ENCODE measurements at regions not wholly inside any gene's neighbourhood (a gene's known extent, or its start where the extent isn't known, plus 50 kb on each side); places are given as distances from the start of the nearest gene placed in this dataset.
"Not testable (repeated sequence)": the region's sequence is repeated elsewhere in the genome, so short reads cannot be mapped to it uniquely, and the experiment has no call there.

DNA sequence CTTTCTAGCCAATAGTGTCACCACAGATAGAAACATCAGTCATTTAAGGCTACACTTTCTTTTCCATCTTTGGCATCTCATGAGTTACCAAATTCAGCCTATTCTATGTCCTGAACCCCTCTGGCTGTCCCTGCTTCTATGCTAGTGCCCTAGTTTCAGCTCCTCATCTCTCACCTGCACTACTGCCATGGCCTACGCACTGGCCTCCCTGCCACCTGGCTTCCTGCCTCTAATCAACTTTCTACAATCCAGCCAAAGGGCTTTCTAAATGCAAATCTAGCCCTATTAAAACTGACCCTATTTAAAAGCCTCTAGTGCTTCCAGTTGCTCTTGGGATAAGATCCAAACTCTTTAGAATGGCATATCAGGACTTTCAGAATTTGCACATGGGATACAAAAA is 482.9 kb downstream of the TMEM38B start:
- ATAC-seq: no peak
- no peak for DNase-seq
- peaks cover 4 to 16% of the 10 kb centered on the region in 2 donors for H3K9me3 Mint-ChIP-seq
- no peaks in the 10 kb centered on the region for H3K27me3 Mint-ChIP-seq
- H3K27ac Mint-ChIP-seq: no peak overlapping the region
- no peak overlapping the region for H3K4me3 Mint-ChIP-seq
- no peaks in the 10 kb centered on the region for H3K4me1 Mint-ChIP-seq

DNA sequence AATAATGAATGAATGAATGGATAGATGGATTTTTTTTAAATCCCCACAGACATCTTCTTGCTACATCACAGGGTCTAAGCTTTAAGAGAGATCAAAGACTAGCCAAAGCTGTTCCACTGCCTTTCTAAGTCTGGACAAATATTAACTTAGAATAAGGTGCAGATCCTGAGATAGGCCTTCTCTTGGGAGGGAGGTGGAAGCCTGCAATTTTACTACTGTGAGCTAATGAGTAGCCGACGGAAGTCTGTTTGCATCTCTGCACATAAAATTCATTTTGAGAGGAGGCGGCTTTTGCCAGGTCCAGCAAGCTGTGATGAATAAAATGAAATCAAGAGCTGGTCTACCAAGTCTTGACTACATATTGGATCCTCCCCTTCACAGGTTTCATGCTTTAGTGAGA is 484.9 kb downstream of the TMEM38B start:
- no peaks in the 10 kb centered on the region for H3K27me3 Mint-ChIP-seq
- DNase-seq: no peak

DNA sequence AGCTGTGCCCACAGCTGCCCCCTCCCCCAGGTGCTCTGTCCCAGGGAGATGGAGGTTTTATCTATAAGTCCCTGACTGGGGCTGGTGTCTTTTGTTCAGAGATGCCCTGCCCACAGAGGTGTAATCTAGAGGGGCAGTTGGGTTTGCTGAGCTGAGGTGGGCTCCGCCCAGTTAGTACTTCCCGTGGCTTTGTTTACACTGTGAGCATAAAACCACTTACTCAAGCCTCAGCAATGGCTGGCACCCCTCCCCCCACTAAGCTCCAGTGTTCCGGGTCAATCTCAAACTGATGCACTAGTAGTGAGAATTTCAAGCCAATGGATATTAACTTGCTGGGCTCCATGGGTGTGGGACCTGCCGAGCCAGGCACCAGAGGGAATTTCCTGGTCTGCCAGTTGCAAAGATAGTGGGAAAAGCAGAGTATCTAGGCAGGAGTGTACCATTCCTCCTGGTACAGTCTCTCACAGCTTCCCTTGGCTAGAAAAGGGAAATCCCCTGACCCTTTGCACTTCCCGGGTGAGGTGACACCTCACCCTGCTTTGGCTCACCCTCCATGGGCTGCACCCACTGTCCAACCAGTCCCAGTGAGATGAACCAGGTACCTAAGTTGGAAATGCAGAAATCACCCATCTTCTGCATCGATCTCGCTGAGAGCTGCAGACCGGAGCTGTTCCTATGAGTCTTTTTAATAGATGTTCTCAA is 509.6 kb downstream of the TMEM38B start:
- H3K27me3 Mint-ChIP-seq, DNase-seq, ATAC-seq, H3K4me1 Mint-ChIP-seq, H3K27ac Mint-ChIP-seq, H3K4me3 Mint-ChIP-seq: not testable (repeated sequence)
- H3K9me3 Mint-ChIP-seq: peaks cover 42 to 48% of the 10 kb centered on the region in 2 donors

More for the DNA sequence above, 484.9 kb downstream of the TMEM38B start:
- Mint-ChIP-seq H3K4me1 (no peaks in the 10 kb centered on the region), H3K27ac (no peak overlapping the region), H3K9me3 (peaks cover 4 to 16% of the 10 kb centered on the region in 2 donors), H3K4me3 (no peak overlapping the region)
- ATAC-seq: no peak

DNA sequence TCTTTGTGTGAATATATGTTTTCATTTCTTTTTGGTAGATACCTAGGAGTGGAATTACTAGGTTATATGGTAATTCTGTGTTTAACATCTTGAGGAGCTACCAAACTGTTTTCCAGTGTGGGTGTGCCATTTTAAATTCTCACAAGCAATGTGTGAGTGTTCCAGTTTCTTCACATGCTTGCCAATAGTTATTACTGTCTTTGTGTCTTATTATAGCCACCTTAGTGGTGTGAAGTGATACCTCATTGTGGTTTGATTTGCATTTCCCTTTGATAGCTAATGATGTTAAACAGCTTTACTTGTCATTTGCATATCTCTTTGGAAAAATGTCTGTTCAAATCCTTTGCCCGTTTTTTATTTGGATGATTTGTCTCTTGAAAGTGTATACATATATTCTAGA is 513.0 kb downstream of the TMEM38B start:
- Mint-ChIP-seq H3K4me1 (no peaks in the 10 kb centered on the region), H3K27ac (no peak overlapping the region)

DNA sequence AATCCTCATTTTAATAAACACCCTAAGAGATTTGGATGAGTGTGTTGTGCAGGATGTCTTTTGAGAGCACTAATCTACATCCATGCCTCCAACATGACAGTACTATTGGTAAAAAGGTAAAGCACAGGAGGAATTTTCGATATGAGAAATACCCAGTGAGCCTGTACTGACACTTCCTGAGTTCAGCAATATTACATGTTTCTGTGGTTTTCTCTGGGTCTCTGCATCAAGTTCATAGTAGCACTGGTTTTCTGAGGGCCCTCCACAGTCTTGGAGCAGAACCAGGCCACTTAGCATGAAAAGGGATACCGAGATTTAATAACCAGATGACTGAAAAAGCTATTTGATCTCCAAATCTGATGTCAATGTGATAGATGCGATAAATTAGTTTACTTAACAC is 524.1 kb downstream of the TMEM38B start:
- ATAC-seq (no peak), DNase-seq (no peak)
- Mint-ChIP-seq H3K27ac (no peak overlapping the region), H3K4me3 (no peak overlapping the region), H3K9me3 (peaks cover 0 to 13% of the 10 kb centered on the region in 2 donors), H3K27me3 (no peaks in the 10 kb centered on the region), H3K4me1 (no peaks in the 10 kb centered on the region)

More for the DNA sequence above, 513.0 kb downstream of the TMEM38B start:
- ATAC-seq (no peak), DNase-seq (no peak)
- no peaks in the 10 kb centered on the region for H3K27me3 Mint-ChIP-seq
- H3K9me3 Mint-ChIP-seq: peaks cover 32 to 38% of the 10 kb centered on the region in 2 donors
- no peak overlapping the region for H3K4me3 Mint-ChIP-seq

DNA sequence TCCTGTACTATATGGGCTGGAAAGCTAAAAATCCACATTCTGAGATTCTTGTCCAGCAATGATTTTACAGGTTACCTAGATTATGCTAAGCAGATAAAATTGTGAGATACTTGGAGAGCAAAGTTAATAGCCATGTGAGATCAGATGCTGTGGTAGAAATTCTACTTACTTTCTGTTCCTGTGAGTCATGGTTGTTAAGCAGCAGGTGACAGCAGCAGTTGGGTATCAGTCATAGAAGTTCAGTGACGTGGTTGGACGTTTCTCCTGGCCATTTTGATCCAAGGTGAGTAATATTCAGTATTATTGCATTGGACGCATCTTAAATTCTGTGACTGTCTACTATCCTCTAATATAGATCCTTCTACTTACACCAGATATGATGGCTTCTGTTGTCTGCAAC is 524.5 kb downstream of the TMEM38B start:
- ATAC-seq: no peak
- Mint-ChIP-seq H3K4me1 (no peaks in the 10 kb centered on the region), H3K27me3 (no peaks in the 10 kb centered on the region), H3K27ac (no peak overlapping the region), H3K9me3 (peaks cover 0 to 9% of the 10 kb centered on the region in 2 donors), H3K4me3 (no peak overlapping the region)
- DNase-seq: no peak

DNA sequence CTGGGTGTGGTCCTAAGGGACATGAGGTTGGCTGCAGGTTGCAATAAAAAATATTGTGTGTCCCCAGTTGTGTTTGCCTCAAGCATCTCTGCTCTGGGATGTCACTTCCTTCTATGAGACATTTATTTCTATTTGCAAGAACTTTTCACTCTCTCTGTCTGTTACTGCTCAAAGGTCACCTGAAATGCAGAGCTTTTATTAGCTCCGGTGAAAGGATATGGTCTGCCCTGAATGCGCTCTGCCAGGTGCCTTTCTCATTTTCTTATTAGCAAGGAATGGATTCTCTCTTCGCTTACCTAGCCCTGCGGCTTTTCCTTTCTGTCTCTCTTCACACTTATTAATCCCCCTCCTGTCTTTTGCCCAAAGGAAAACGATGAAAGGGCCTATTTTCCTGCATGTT is 526.1 kb downstream of the TMEM38B start:
- no peak overlapping the region for H3K4me3 Mint-ChIP-seq
- ATAC-seq: no peak
- peaks cover 0 to 24% of the 10 kb centered on the region in 2 donors for H3K9me3 Mint-ChIP-seq
- H3K27ac Mint-ChIP-seq: no peak overlapping the region
- no peaks in the 10 kb centered on the region for H3K4me1 Mint-ChIP-seq
- no peak for DNase-seq
- no peaks in the 10 kb centered on the region for H3K27me3 Mint-ChIP-seq

DNA sequence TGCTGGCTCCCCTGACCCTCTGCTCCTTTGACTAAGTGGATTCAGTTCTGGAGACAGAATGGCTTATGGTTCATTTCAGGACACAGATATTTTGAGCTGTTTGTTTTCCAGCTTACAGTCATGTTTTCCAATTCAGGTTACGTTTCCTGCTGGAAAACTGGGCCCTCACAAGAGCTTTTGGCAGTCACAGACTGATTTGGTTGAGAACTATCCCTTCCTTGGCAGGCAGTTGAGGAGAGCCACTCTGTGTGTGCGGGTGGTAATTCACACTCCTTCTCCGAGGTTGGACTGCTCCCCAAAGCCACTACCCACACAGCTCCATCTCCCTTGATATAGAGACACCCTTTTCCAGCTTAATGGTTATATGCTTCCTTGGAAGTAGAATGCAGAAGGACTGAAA is 534.5 kb downstream of the TMEM38B start:
- DNase-seq (no peak), ATAC-seq (no peak)
- Mint-ChIP-seq H3K27ac (no peak overlapping the region), H3K27me3 (no peaks in the 10 kb centered on the region), H3K4me3 (no peak overlapping the region), H3K9me3 (peaks cover 23 to 57% of the 10 kb centered on the region in 2 donors), H3K4me1 (no peaks in the 10 kb centered on the region)

DNA sequence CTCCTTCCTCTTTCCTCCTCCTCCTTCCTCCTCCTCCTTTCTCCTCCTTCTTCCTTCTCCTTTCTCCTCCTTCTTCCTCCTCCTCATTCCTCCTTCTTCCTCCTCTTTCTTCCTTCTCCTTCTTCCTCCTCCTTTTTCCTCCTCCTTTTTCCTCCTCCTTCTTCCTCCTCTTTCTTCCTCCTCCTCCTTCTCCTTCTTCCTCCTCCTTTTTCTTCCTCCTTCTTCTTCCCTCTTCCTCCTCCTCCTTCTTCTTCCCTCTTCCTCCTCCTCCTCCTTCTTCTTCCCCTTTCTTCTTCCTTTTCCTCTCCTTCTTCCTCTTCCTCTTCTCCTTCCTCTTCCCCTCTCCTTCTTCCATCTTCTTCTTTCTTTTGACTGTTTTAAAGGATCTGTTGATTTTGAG is 538.8 kb downstream of the TMEM38B start:
- no peaks in the 10 kb centered on the region for H3K27me3 Mint-ChIP-seq
- H3K27ac Mint-ChIP-seq: peak overlapping the region in 1 of 2 donors; percentile 23
- peaks cover 11 to 37% of the 10 kb centered on the region in 2 donors for H3K9me3 Mint-ChIP-seq
- no peak for DNase-seq
- no peak for ATAC-seq
- no peak overlapping the region for H3K4me3 Mint-ChIP-seq
- no peaks in the 10 kb centered on the region for H3K4me1 Mint-ChIP-seq

DNA sequence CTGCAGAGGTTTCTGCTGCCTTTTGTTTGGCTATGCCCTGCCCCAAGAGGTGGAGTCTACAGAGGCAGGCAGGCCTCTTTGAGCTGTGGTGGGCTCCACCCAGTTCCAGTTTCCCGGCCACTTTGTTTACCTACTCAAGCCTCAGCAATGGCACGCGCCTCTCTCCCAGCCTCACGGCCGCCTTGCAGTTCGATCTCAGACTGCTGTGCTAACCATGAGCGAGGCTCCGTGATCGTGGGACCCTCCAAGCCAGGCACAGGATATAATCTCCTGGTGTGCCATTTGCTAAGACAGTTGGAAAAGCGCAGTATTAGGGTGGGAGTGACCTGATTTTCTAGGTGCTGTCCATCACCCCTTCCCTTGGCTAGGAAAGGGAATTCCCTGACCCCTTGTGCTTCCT is 566.6 kb downstream of the TMEM38B start:
- ATAC-seq, H3K4me1 Mint-ChIP-seq, H3K27ac Mint-ChIP-seq, H3K27me3 Mint-ChIP-seq, H3K4me3 Mint-ChIP-seq, DNase-seq: not testable (repeated sequence)
- H3K9me3 Mint-ChIP-seq: peaks cover 6 to 12% of the 10 kb centered on the region in 2 donors

DNA sequence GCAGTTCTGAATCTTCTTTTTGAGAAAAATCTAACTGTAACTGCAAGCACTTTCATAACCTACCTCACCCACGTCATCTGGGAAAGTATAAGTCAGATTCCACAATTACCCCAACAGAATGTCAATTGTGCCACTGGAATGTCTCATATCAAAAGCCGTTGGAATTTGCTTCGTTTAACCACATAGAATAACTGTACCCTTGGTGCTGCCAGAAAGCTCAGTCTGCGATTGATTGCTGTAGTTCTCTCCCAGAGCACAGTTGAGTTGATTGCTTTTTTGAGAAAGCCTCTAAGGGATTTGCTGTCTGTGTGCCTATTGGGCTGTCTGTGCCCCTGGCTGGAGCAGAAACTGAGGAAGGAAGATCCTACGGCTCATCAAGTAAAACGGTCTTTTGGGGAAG is 583.6 kb downstream of the TMEM38B start:
- Mint-ChIP-seq H3K9me3 (peaks cover 14 to 19% of the 10 kb centered on the region in 2 donors), H3K4me3 (no peak overlapping the region), H3K27me3 (no peaks in the 10 kb centered on the region), H3K27ac (no peak overlapping the region), H3K4me1 (no peaks in the 10 kb centered on the region)
- DNase-seq: no peak
- ATAC-seq: no peak

DNA sequence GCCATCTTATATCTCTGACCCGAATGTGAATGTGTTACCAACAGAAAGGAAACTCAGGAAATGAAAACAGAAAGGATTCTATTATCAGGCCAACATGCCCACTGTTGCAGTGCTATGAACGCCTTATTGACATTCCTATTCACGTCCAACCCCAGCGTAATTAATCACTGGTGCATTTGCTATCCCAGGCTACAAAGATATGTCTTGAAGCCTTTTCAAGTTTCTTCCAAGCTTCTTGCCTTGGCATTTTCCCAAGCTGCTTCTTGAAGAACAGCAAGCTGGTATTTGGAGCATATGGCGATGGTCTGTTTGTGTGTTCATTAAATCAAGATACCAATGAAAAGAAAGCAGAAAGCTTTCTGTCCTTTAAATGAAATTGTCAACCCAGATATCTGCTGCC is 579.2 kb upstream of the ZNF462 start:
- H3K9me3 Mint-ChIP-seq: peaks cover 6 to 20% of the 10 kb centered on the region in 2 donors
- H3K27ac Mint-ChIP-seq: no peak overlapping the region
- ATAC-seq: no peak

DNA sequence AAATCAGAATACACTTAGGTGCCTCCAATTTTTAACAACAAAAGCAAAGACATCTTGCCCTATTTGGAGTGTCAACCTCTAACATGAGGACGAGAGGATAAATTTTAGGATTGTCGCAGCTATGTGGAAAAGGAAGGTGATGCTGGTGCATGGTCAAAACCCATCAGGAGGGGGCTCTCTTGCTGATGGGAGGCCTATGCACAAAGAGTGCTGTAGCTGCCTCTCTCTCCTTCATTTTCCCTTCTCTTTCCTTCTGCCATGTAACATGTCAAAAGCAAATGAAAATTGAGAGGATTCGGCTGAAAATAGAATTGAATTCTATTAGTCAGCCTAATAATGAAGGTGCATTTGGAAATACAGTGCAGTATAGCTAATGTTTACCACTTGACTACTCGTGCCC is 578.7 kb upstream of the ZNF462 start:
- DNase-seq (no peak), ATAC-seq (no peak)
- Mint-ChIP-seq H3K4me3 (no peak overlapping the region), H3K27me3 (no peaks in the 10 kb centered on the region), H3K9me3 (peaks cover 6 to 24% of the 10 kb centered on the region in 2 donors), H3K4me1 (no peaks in the 10 kb centered on the region), H3K27ac (no peak overlapping the region)

More for the DNA sequence above, 579.2 kb upstream of the ZNF462 start:
- H3K4me1 Mint-ChIP-seq: no peaks in the 10 kb centered on the region
- H3K27me3 Mint-ChIP-seq: no peaks in the 10 kb centered on the region
- DNase-seq: no peak
- H3K4me3 Mint-ChIP-seq: no peak overlapping the region

DNA sequence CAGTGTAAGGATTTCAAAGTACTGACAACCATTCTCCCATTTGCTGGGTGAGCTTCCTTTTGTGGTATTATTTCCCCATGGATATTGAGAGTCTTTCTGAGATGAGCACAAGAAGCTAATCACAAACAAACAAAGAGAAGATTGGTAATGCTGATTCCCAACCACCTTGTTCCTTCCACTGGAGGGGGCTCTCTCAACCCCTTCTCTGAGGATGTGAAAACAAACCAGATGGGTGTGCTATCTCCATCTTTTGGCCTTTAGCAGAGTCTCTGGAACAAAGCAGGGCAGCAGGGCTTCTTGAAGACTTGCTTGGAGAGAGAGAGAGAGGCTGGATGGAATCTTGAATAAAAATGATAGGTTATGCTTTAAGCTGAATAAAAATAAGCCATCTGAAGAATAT is 576.7 kb upstream of the ZNF462 start:
- Mint-ChIP-seq H3K9me3 (peaks cover 6 to 20% of the 10 kb centered on the region in 2 donors), H3K27me3 (no peaks in the 10 kb centered on the region), H3K27ac (no peak overlapping the region), H3K4me3 (no peak overlapping the region), H3K4me1 (no peaks in the 10 kb centered on the region)
- no peak for DNase-seq
- no peak for ATAC-seq

DNA sequence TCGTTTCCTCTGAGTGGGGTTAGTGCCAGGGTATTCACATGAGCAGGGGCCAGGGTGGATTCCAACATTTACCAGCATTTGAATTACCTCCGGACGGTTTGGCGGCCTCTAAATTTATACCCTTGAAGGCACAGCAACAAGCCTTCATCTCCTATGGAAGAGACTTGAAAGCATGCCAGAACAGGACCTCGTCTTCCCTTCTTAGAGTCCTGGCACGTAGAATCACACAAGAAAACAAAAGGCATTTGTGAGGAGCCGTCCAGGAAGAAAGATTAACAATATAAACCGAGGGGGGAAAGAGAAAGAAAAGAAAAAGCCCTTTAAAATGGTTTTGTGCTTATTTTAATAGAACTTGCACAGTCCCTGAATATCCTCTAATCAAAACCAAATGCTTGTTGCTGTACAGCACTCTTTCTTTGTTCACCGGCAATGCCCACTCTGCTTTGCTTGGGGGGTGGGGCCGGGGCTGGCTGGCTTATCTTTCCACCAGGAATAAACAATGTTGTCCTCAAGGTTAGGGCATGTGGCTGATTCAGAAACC is 575.8 kb upstream of the ZNF462 start:
- no peak overlapping the region for H3K27ac Mint-ChIP-seq
- no peaks in the 10 kb centered on the region for H3K27me3 Mint-ChIP-seq
- no peaks in the 10 kb centered on the region for H3K4me1 Mint-ChIP-seq
- H3K9me3 Mint-ChIP-seq: peaks cover 6 to 20% of the 10 kb centered on the region in 2 donors
- ATAC-seq (no peak), DNase-seq (no peak)
- no peak overlapping the region for H3K4me3 Mint-ChIP-seq

DNA sequence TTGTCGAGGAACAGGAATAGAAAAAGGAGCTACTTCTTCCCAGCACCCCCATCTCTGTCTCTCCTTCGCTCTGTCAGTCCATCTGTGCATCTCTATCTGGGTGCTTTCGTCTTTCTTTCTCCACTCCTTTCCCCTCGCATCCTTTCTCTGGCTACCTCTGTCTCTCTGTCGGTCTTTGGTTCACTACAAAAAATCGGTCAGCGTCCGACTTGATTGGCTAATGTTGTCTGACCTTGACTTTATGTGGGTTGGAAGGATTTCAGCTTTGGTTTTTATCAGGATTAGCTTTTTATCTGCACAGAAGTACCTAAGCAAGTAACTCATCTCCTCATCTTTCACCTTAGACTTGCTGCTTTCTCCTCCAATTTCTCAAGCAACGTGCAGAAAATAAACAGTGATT is 575.2 kb upstream of the ZNF462 start:
- peaks cover 3 to 14% of the 10 kb centered on the region in 2 donors for H3K9me3 Mint-ChIP-seq
- DNase-seq: no peak
- no peak for ATAC-seq
- no peak overlapping the region for H3K27ac Mint-ChIP-seq
- H3K27me3 Mint-ChIP-seq: no peaks in the 10 kb centered on the region
- no peaks in the 10 kb centered on the region for H3K4me1 Mint-ChIP-seq
- H3K4me3 Mint-ChIP-seq: no peak overlapping the region

DNA sequence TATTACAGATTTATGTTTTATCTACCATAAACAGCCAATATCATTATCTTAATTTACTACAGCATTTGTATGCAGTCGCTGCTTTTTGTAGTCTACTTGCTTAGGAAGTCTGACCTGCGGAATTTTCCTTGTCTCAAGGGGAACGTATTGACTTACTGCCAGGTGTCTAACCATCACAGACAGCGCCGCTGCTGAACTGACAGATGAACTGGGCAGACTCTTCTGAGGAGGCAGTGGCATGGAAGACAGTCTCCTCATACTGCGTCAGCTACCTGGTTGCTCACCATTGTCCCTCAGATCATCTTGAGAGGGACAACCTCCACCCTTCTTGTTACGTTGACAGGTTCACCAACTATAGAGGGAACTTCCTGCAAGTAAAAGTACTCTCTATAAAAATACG is 574.3 kb upstream of the ZNF462 start:
- Mint-ChIP-seq H3K9me3 (peaks cover 0 to 14% of the 10 kb centered on the region in 2 donors), H3K4me3 (no peak overlapping the region), H3K27ac (no peak overlapping the region), H3K4me1 (no peaks in the 10 kb centered on the region), H3K27me3 (no peaks in the 10 kb centered on the region)
- DNase-seq (no peak), ATAC-seq (no peak)

Data from stimulated activated naive CD8-positive, alpha-beta T cell treated with anti-CD3 and anti-CD28 coated beads, Interleukin-15, amount 100 ng/mL, for 72 hours (primary cell).